ENCODE measurements at regions not wholly inside any gene's neighbourhood (a gene's known extent, or its start where the extent isn't known, plus 50 kb on each side); places are given as distances from the start of the nearest gene placed in this dataset.

- intact Hi-C loops (cut with micrococcal nuclease) = no loop called here
- Histone ChIP-seq H3K4me3 (ENCODE audit: control extremely low read depth in 1 of 5, extremely low read depth in 1 of 5, insufficient read depth in 1 of 5, low read depth in 2 of 5, low read length in 4 of 5) (no peak overlapping the region), H3K79me2 (ENCODE audit: control insufficient read depth, insufficient read depth, low read length) (no peaks in the 10 kb centered on the region), H2AFZ (ENCODE audit: insufficient read depth, low read depth, low read length, poor library complexity, severe bottlenecking) (no peak overlapping the region), H3K27ac (ENCODE audit: low read length in 2 of 2) (no peak overlapping the region), H3K4me2 (replicated peaks; ENCODE audit: low read depth, low read length, poor library complexity, severe bottlenecking) (no peak overlapping the region), H4K20me1 (ENCODE audit: control insufficient read depth, insufficient read depth, low read length, poor library complexity, severe bottlenecking) (no peaks in the 10 kb centered on the region), H3K4me1 (ENCODE audit: control insufficient read depth in 2 of 2, insufficient read depth in 2 of 2, low read length in 2 of 2) (no peaks in the 10 kb centered on the region), H3K9me3 (ENCODE audit: control extremely low read depth in 1 of 3, control insufficient read depth in 2 of 3, insufficient read depth in 1 of 3, low read length in 2 of 3) (peaks cover 0 to 3% (median 3%) of the 10 kb centered on the region in 3 donors), H3K9ac (ENCODE audit: low read length) (no peak overlapping the region), H3K36me3 (replicated peaks in 1 of 2; ENCODE audit: control extremely low read depth in 1 of 2, control insufficient read depth in 1 of 2, extremely low read depth in 1 of 2, insufficient read depth in 2 of 2, low read length in 1 of 2) (no peaks in the 10 kb centered on the region), H3K27me3 (replicated peaks in 1 of 4; ENCODE audit: control extremely low read depth in 1 of 4, control insufficient read depth in 3 of 4, insufficient read depth in 4 of 4, low read length in 3 of 4) (peaks cover 0 to 10% (median 3%) of the 10 kb centered on the region in 4 experiments)
- TF ChIP-seq CTCF (IDR thresholded peaks at IDR 0.05) (no peak), EZH2 (IDR thresholded peaks at IDR 0.05; ENCODE audit: borderline replicate concordance, insufficient read depth, low read depth, low read length, poor library complexity, severe bottlenecking) (no peak)
- no CpG with 5 or more reads among the region's 5 CpGs for WGBS (ENCODE audit: insufficient coverage)
- no peaks in the 10 kb centered on the region for H3K4me1 Mint-ChIP-seq
- no peak for DNase-seq
- peaks cover 9% of the 10 kb centered on the region for H3K9me3 Mint-ChIP-seq (ENCODE audit: insufficient read depth)
- H3K27ac Mint-ChIP-seq = no peak overlapping the region
- ATAC-seq (ENCODE audit: low read depth) = no peak
- ChIA-PET CTCF (no interaction called here), POLR2A (no interaction called here)
- H3K27me3 Mint-ChIP-seq = peaks cover 34% of the 10 kb centered on the region
- no peak overlapping the region for H3K4me3 Mint-ChIP-seq
Observed at GRCh38 chr7:127525866-127526480, 59.4 kb downstream of the GCC1 start.

DNA sequence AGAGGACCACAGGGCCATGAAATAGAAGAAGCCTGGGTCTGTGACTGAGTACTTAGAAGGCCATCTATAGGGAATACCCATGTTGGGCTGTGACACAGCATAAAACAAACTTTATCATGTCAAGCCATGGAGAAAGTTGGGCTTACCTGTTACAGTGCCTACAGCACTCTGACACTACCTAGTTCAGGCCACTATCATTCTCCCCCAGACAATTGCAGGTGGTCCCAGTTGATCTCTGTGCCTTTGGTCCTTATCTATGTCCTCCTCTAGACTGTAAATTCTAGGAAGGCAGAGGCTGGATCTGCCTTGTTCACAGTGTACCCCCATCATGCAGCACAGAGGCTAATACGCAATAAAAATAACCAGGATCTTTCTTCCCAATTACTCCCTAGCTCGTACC, 69.1 kb downstream of the GCC1 start:
- Histone ChIP-seq H3K4me2 (replicated peaks; ENCODE audit: low read depth, low read length, poor library complexity, severe bottlenecking) (no peak overlapping the region), H4K20me1 (ENCODE audit: control insufficient read depth, insufficient read depth, low read length, poor library complexity, severe bottlenecking) (no peaks in the 10 kb centered on the region), H3K4me3 (ENCODE audit: control extremely low read depth in 1 of 5, extremely low read depth in 1 of 5, insufficient read depth in 1 of 5, low read depth in 2 of 5, low read length in 4 of 5) (no peak overlapping the region), H3K27ac (ENCODE audit: low read length in 2 of 2) (no peak overlapping the region), H3K79me2 (ENCODE audit: control insufficient read depth, insufficient read depth, low read length) (no peaks in the 10 kb centered on the region), H3K4me1 (ENCODE audit: control insufficient read depth in 2 of 2, insufficient read depth in 2 of 2, low read length in 2 of 2) (no peaks in the 10 kb centered on the region), H2AFZ (ENCODE audit: insufficient read depth, low read depth, low read length, poor library complexity, severe bottlenecking) (no peak overlapping the region), H3K27me3 (replicated peaks in 1 of 4; ENCODE audit: control extremely low read depth in 1 of 4, control insufficient read depth in 3 of 4, insufficient read depth in 4 of 4, low read length in 3 of 4) (no peaks in the 10 kb centered on the region), H3K9ac (ENCODE audit: low read length) (no peak overlapping the region), H3K9me3 (ENCODE audit: control extremely low read depth in 1 of 3, control insufficient read depth in 2 of 3, insufficient read depth in 1 of 3, low read length in 2 of 3) (no peaks in the 10 kb centered on the region), H3K36me3 (replicated peaks in 1 of 2; ENCODE audit: control extremely low read depth in 1 of 2, control insufficient read depth in 1 of 2, extremely low read depth in 1 of 2, insufficient read depth in 2 of 2, low read length in 1 of 2) (no peaks in the 10 kb centered on the region)
- no peak for DNase-seq
- Mint-ChIP-seq H3K27me3 (peaks cover 38% of the 10 kb centered on the region), H3K4me1 (no peaks in the 10 kb centered on the region), H3K9me3 (ENCODE audit: insufficient read depth) (peaks cover under 1% of the 10 kb centered on the region), H3K27ac (no peak overlapping the region), H3K4me3 (no peak overlapping the region)
- no peak for ATAC-seq (ENCODE audit: low read depth)
- CTCF ChIA-PET = no interaction called here
- intact Hi-C loops (cut with micrococcal nuclease) = no loop called here
- POLR2A ChIA-PET = no interaction called here
- no peak for TF ChIP-seq CTCF (IDR thresholded peaks at IDR 0.05)
- TF ChIP-seq EZH2 (IDR thresholded peaks at IDR 0.05; ENCODE audit: borderline replicate concordance, insufficient read depth, low read depth, low read length, poor library complexity, severe bottlenecking) = no peak
- WGBS (ENCODE audit: insufficient coverage) = 77% methylated on average over 2 of the region's 2 CpGs

Measured in B cell (primary cell).